ENCODE measurements at regions not wholly inside any gene's neighbourhood (a gene's known extent, or its start where the extent isn't known, plus 50 kb on each side); places are given as distances from the start of the nearest gene placed in this dataset.

GRCh38 chr2:192292478-192292877 lies 97.7 kb upstream of the TMEFF2 start:
- no peaks in the 10 kb centered on the region for H3K27me3 ChIP-seq
- intact Hi-C loops (cut with DNase I; ENCODE audit: low total_unique reads) = no loop called here
- H3K36me3 ChIP-seq = no peaks in the 10 kb centered on the region
- ATAC-seq (no peak), DNase-seq (no peak)
- H3K4me1 ChIP-seq = no peaks in the 10 kb centered on the region
- H3K27ac ChIP-seq = no peak overlapping the region
- in situ Hi-C loops (cut with MboI; ENCODE audit: low sequenced_read_pairs in 4 of 4) = no loop called here
- TF ChIP-seq POLR2A (IDR thresholded peaks at IDR 0.05) (no peak), CTCF (IDR thresholded peaks at IDR 0.05 in 4 of 5, conservative IDR thresholded peaks at IDR 0.05 in 1 of 5) (no peak)
- H3K4me3 ChIP-seq = no peak overlapping the region
- H3K9me3 ChIP-seq = no peaks in the 10 kb centered on the region

- H3K4me1 ChIP-seq = no peaks in the 10 kb centered on the region
- in situ Hi-C loops (cut with MboI; ENCODE audit: low sequenced_read_pairs in 4 of 4) = no loop called here
- no peaks in the 10 kb centered on the region for H3K36me3 ChIP-seq
- H3K27me3 ChIP-seq = no peaks in the 10 kb centered on the region
- DNase-seq = no peak
- H3K4me3 ChIP-seq = no peak overlapping the region
- no peak overlapping the region for H3K27ac ChIP-seq
- intact Hi-C loops (cut with DNase I; ENCODE audit: low total_unique reads) = no loop called here
- no peak for TF ChIP-seq CTCF (IDR thresholded peaks at IDR 0.05 in 4 of 5, conservative IDR thresholded peaks at IDR 0.05 in 1 of 5)
- no peak for TF ChIP-seq POLR2A (IDR thresholded peaks at IDR 0.05)
- no peak for ATAC-seq
- H3K9me3 ChIP-seq = no peaks in the 10 kb centered on the region
These were observed 93.6 kb upstream of the TMEFF2 start for GRCh38 chr2:192288295-192288694.

- DNase-seq (no peak), ATAC-seq (no peak)
- TF ChIP-seq CTCF (IDR thresholded peaks at IDR 0.05 in 4 of 5, conservative IDR thresholded peaks at IDR 0.05 in 1 of 5) = no peak
- no peak for TF ChIP-seq POLR2A (IDR thresholded peaks at IDR 0.05)
- H3K9me3 ChIP-seq = no peaks in the 10 kb centered on the region
- no peaks in the 10 kb centered on the region for H3K27me3 ChIP-seq
- H3K36me3 ChIP-seq = no peaks in the 10 kb centered on the region
- no peaks in the 10 kb centered on the region for H3K4me1 ChIP-seq
- H3K27ac ChIP-seq = no peak overlapping the region
- in situ Hi-C loops (cut with MboI; ENCODE audit: low sequenced_read_pairs in 4 of 4) (no loop called here), intact Hi-C loops (cut with DNase I; ENCODE audit: low total_unique reads) (no loop called here)
- H3K4me3 ChIP-seq = no peak overlapping the region
These were observed 91.5 kb upstream of the TMEFF2 start for GRCh38 chr2:192286093-192286701.

GRCh38 chr2:192283450-192283849 lies 88.7 kb upstream of the TMEFF2 start:
- intact Hi-C loops (cut with DNase I; ENCODE audit: low total_unique reads) (no loop called here), in situ Hi-C loops (cut with MboI; ENCODE audit: low sequenced_read_pairs in 4 of 4) (no loop called here)
- no peak for DNase-seq
- TF ChIP-seq CTCF (IDR thresholded peaks at IDR 0.05 in 4 of 5, conservative IDR thresholded peaks at IDR 0.05 in 1 of 5) (no peak), POLR2A (IDR thresholded peaks at IDR 0.05) (no peak)
- ATAC-seq = no peak
- no peak overlapping the region for H3K4me3 ChIP-seq
- no peaks in the 10 kb centered on the region for H3K27me3 ChIP-seq
- no peaks in the 10 kb centered on the region for H3K36me3 ChIP-seq
- no peak overlapping the region for H3K27ac ChIP-seq
- no peaks in the 10 kb centered on the region for H3K9me3 ChIP-seq
- no peaks in the 10 kb centered on the region for H3K4me1 ChIP-seq

- H3K4me3 ChIP-seq = no peak overlapping the region
- in situ Hi-C loops (cut with MboI; ENCODE audit: low sequenced_read_pairs in 4 of 4) = no loop called here
- no peaks in the 10 kb centered on the region for H3K27me3 ChIP-seq
- TF ChIP-seq CTCF (IDR thresholded peaks at IDR 0.05 in 4 of 5, conservative IDR thresholded peaks at IDR 0.05 in 1 of 5) (no peak), POLR2A (IDR thresholded peaks at IDR 0.05) (no peak)
- H3K4me1 ChIP-seq = no peaks in the 10 kb centered on the region
- DNase-seq = no peak
- no peaks in the 10 kb centered on the region for H3K9me3 ChIP-seq
- intact Hi-C loops (cut with DNase I; ENCODE audit: low total_unique reads) = no loop called here
- ATAC-seq = no peak
- no peak overlapping the region for H3K27ac ChIP-seq
- no peaks in the 10 kb centered on the region for H3K36me3 ChIP-seq
These were observed 84.0 kb upstream of the TMEFF2 start for GRCh38 chr2:192278701-192279100.
